ENCODE measurements at regions not wholly inside any gene's neighbourhood (a gene's known extent, or its start where the extent isn't known, plus 50 kb on each side); places are given as distances from the start of the nearest gene placed in this dataset.
"Not testable (repeated sequence)": the region's sequence is repeated elsewhere in the genome, so short reads cannot be mapped to it uniquely, and the experiment has no call there.

GRCh38 chr4:124426279-124426678, 286.3 kb downstream of the ANKRD50 start:
- DNase-seq (ENCODE audit: low read depth): no peak

- no peak for DNase-seq (ENCODE audit: low read depth)
These were observed 285.3 kb downstream of the ANKRD50 start for GRCh38 chr4:124427095-124427767.

GRCh38 chr4:124428648-124429047, 283.9 kb downstream of the ANKRD50 start:
- no peak for DNase-seq (ENCODE audit: low read depth)

GRCh38 chr4:124429746-124430250, 282.7 kb downstream of the ANKRD50 start:
- no peak for DNase-seq (ENCODE audit: low read depth)

GRCh38 chr4:124431653-124432192, 280.8 kb downstream of the ANKRD50 start:
- DNase-seq (ENCODE audit: low read depth): no peak

DNA sequence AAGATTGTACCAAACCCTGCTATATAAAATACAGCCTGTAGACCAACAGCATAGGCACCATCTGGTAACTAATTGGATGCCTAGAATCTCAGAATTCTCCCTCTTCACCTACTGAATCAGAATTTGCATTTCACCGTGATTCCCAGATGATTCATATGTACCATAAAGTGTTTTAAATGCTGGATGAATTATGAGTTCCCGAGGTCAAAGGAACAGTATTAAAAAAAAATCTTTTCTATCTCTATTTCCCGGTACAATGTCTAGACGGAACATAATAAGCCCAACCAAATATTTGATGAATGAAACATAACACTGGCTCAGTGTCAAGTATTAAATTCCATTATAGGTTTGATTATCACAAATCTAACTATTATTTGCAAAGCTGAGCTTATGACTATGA, 280.0 kb downstream of the ANKRD50 start:
- no peak for DNase-seq (ENCODE audit: low read depth)

- DNase-seq (ENCODE audit: low read depth): no peak
These were observed 279.5 kb downstream of the ANKRD50 start for GRCh38 chr4:124433044-124433443.

- no peak for DNase-seq (ENCODE audit: low read depth)
These were observed 279.0 kb downstream of the ANKRD50 start for GRCh38 chr4:124433500-124433899.

DNA sequence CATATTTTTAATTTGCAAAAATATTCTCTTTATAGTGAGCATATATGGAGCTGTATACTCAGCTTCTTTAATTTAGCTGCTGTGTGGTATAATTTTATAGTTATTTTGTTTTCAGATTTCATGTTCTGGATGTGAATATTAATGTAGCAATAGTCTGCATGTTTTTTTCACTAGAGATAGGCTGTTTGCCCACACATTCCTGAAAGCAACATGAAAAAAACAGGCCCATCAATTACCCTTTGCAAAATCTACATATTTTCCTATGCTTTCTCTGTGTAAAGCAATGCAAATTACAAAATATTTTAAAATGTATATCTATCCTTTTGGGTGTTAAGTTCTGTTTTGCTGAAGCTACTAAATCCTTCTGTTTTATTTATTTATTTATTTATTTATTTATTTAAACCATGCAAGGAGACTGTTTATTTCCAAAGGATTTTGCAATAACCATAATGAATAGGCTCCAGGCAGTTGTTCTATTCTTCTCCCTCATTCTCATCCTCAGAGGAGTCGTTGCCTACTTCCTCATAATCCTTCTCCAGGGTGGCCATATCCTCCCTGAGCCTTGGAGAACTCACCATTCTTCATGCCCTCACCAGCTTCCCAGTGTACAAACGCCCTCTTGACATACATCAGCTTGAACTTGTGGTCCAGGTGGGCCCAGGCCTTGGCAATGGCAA, 277.1 kb downstream of the ANKRD50 start:
- DNase-seq (ENCODE audit: low read depth): no peak

DNA sequence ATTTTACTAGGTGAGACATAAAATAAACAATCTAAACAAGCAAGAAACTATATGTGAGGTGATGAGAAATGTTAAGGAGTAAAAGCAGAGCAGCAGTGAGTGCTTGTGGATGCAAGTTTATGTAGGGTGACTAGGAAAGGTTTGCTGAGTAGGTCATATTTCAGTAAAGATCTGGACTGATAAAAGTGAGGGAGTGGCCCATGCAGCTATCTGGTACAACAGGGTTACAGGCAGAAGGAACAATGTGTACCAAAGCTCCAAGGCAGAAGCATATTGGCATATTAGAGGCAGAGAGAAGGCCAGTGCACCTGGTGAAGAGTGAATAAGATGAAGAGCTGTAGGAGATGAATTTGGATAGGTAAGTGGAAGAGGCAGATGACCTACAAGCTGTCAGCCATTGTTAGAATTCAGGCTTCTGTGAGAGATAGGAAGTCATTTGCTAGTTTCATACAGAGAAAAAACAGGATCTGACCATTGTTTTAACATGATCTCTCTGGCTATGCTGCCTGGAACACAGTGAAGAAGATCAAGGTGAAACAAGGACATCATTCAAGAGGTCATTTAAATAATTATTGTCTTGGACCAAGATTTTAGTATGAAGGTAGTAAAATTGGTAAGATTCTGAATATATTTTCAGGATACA, 274.6 kb downstream of the ANKRD50 start:
- DNase-seq (ENCODE audit: low read depth): no peak

DNA sequence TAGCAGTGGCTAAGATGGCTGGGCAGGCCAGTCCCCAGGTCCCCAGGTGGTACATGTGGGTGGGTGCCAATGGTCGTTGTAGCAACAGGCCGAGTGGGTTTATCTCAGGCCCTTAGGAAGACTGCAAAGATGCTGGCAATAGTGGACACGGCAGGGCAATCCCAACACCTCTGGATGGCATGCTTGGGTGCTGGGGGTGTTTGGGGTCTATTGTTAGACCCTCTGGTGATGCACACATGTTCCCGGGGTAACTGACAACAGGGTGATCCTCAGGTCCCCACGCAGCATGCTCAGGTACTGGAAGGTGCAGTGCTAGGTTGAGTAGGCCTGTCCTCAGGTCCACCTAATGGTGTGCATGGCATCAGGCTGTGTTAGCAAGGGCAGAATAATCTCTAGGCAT, 267.5 kb downstream of the ANKRD50 start:
- no peak for DNase-seq (ENCODE audit: low read depth)

DNA sequence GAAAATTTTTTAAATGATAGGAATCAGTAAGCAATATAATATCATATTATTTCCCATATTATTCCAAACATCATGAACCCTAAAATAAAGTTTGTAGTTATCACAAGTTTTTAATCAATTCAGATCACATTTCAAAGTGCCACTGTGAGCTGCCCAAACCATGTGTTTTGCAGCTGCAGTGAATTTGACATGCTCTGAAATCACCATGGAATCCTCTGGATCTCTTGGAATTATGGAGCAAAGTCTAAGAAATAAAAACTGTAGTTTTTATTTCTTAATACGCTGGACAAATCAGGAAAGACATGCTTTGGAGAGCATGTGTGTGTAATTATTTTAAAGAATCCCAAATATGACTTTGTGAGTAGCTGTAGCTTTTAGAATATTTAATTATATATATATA, 262.7 kb downstream of the ANKRD50 start:
- DNase-seq (ENCODE audit: low read depth): no peak

DNA sequence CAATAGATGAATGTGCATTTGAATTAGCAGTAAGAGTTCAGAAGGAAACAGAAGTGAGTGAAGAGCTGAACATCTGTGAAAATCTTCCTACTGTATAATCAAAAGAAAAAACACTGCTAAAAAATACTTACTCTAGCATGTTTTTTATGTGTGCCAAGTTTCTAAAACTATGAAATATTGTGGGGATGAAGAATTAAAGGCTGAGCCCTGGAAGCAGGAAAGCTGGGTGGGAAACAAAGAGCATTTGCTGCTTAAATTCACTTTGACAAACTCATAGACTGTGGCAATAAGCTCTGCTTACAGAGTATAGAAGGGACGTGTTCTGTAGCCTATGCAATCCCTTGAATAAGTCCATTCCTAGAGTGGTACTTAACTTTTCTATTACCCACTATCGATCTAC, 261.7 kb downstream of the ANKRD50 start:
- DNase-seq (ENCODE audit: low read depth): no peak

DNA sequence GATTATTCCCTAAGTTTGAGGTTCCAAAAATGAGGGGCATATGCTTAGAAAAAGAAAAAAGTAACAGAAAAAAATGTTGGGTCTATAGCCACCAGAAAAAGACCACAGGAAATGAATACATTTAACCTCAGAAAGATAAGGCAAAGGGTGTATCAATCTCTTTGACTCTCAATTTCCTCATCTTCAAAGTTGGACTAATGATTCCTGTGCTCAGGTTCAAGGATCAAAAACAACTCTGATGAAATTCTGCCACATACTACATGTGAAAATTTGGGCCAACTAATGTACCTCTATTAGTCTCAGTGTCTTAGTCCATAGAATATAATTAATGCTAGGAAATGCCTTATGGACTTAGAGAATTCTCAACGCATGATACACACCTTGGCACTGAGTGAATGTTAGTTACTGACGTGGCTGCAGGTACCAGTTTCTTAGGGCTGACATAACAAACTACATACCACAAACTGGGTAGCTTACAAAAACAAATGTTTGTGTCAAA, 257.7 kb downstream of the ANKRD50 start:
- DNase-seq (ENCODE audit: low read depth): no peak

DNA sequence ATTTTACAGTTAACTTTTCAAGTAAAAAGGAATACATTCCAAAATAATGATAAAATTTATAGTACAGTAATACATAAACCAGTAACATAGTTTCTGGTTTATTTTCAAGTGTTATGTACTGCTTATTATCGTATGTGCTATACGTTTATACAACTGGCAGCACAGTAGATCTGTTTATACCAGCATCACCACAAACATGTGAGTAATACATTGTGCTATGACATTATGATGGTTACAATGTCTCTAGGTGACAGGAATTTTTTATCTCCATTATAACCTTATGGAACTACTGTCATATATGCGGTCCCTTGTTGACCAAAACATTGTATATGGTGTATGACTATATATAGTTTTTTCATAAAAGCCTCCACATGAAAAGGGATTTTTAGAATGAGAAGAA, 256.9 kb downstream of the ANKRD50 start:
- no peak for DNase-seq (ENCODE audit: low read depth)

- DNase-seq (ENCODE audit: low read depth): no peak
These were observed 253.2 kb downstream of the ANKRD50 start for GRCh38 chr4:124459196-124459940.

GRCh38 chr4:124459941-124460310, 252.6 kb downstream of the ANKRD50 start:
- DNase-seq (ENCODE audit: low read depth): no peak

GRCh38 chr4:124461592-124461991, 250.9 kb downstream of the ANKRD50 start:
- not testable (repeated sequence) for DNase-seq (ENCODE audit: low read depth)

- DNase-seq (ENCODE audit: low read depth): no peak
These were observed 249.3 kb downstream of the ANKRD50 start for GRCh38 chr4:124462954-124463828.

GRCh38 chr4:124464836-124465235, 247.7 kb downstream of the ANKRD50 start:
- no peak for DNase-seq (ENCODE audit: low read depth)

DNA sequence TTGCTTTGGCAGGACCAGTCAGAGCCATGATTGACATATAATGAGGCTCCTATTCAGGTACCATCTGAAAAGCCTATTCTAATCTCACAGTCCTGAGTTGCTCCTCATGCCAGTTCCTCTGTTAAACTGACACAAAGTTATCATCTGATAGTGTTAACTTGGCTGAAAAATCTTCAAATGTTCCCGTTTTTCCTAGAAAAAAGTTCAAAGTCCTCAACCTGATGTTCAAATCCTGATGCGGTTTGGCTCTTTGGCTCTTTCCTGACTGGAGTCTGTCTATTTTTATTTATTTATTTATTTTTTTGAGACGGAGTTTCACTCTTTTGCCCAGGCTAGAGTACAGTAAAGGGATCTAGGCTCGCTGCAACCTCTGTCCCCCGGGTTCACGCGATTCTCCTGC, 244.2 kb downstream of the ANKRD50 start:
- no peak for DNase-seq (ENCODE audit: low read depth)

All from stimulated activated CD8-positive, alpha-beta memory T cell treated with anti-CD3 and anti-CD28 coated beads, Interleukin-15, amount 100 ng/mL, for 1 hour (primary cell).